Panc1 (cell line): ENCODE measurements at regions not wholly inside any gene's neighbourhood (a gene's known extent, or its start where the extent isn't known, plus 50 kb on each side); places are given as distances from the start of the nearest gene placed in this dataset.
"Not testable (repeated sequence)": the region's sequence is repeated elsewhere in the genome, so short reads cannot be mapped to it uniquely, and the experiment has no call there.

Source experiments
- ATAC-seq: fragments of 200-7000 bp; cut with Tn5 transposase; 2 replicates; pipeline ENCODE4 v1.9.1; 2020; ENCODE audit warnings: mild to moderate bottlenecking, moderate library complexity
- BruUV-seq: library from RNA; stranded (reverse); fragments of 400-500 nt; replicated peaks from 2 replicates; lab custom pipeline; 2021; lab: Mats Ljungman, UMichigan
- CTCF ChIA-PET: fragments of 300-600 bp; sonication (Branson Sonifier 250); formaldehyde crosslinking; loops from one replicate; lab custom pipeline; 2022; ENCODE audit warnings: antibody characterized with exemption; lab: Charles Lee
- POLR2A ChIA-PET: fragments of 300-600 bp; sonication (Branson Sonifier 250); formaldehyde crosslinking; loops from one replicate; lab custom pipeline; 2022; ENCODE audit warnings: antibody characterized with exemption; lab: Charles Lee
- DNase-seq: peaks from one replicate; pipeline ENCODE4 v3.0.0-alpha.2; 2010; ENCODE audit warnings: low read depth, low spot score
- H3K27ac ChIP-seq: 2 replicates; pipeline ENCODE4 v1.5.1; 2011; ENCODE audit warnings: mild to moderate bottlenecking, low read length, inconsistent platforms
- H3K27me3 ChIP-seq: fragments of 200-500 bp; sonication (Bioruptor generic); 2 replicates; pipeline ENCODE4 v1.6.0; 2014; ENCODE audit warnings: low read length, inconsistent platforms; ENCODE audit not compliant: control insufficient read depth, insufficient read depth
- H3K36me3 ChIP-seq: fragments of 200-500 bp; sonication (Bioruptor generic); 2 replicates; pipeline ENCODE4 v1.5.1; 2014; ENCODE audit warnings: inconsistent platforms, mild to moderate bottlenecking, low read length, moderate library complexity; ENCODE audit not compliant: control insufficient read depth, insufficient read depth
- H3K4me1 ChIP-seq: 2 replicates; pipeline ENCODE4 v1.5.1; 2011; ENCODE audit warnings: inconsistent platforms, mild to moderate bottlenecking, low read length, moderate library complexity; ENCODE audit not compliant: control insufficient read depth, insufficient read depth
- H3K4me3 ChIP-seq, 2 experiments: 2 replicates each; pipeline ENCODE4 v1.5.1; 2011 to 2012; ENCODE audit warnings: low read depth in 2 of 2, low read length in 2 of 2, mild to moderate bottlenecking in 2 of 2, inconsistent platforms in 1 of 2, moderate library complexity in 1 of 2
- H3K9me3 ChIP-seq: fragments of 200-500 bp; sonication (Bioruptor generic); 2 replicates; pipeline ENCODE4 v1.5.1; 2014; ENCODE audit warnings: low read depth, mild to moderate bottlenecking, inconsistent platforms, low read length, moderate library complexity; ENCODE audit not compliant: control insufficient read depth, insufficient read depth
- POLR2AphosphoS5 ChIP-seq: IDR thresholded peaks from 2 replicates; pipeline ENCODE4 v1.6.1; 2012; ENCODE audit warnings: mild to moderate bottlenecking, low read depth, low read length, moderate library complexity
- SIN3A ChIP-seq: IDR thresholded peaks from 2 replicates; pipeline ENCODE4 v1.6.1; 2012; ENCODE audit warnings: low read depth, mild to moderate bottlenecking, low read length, moderate library complexity, borderline replicate concordance; ENCODE audit not compliant: insufficient read depth
- TCF7L2 ChIP-seq: IDR thresholded peaks from 2 replicates; pipeline ENCODE4 v1.6.1; 2011; ENCODE audit warnings: mild to moderate bottlenecking, low read depth, low read length, inconsistent platforms
- in situ Hi-C: cut with HindIII; loops from 2 replicates; pipeline ENCODE4 v1.10.0; 2016; ENCODE audit warnings: low sequenced_read_pairs, low pct_unique_long_range_greater_than_20kb
- intact Hi-C: fragments of 100-400 bp; cut with micrococcal nuclease; formaldehyde crosslinking; loops from one replicate; pipeline ENCODE4 v1.10.0; 2022; ENCODE audit not compliant: unreplicated experiment
- TF ChIP-seq, protein P1 (sequence below), 2 experiments: IDR thresholded peaks; 2 replicates each; pipeline ENCODE4 v1.6.1; 2011 to 2012; ENCODE audit warnings: low read depth in 2 of 2, control low read depth in 1 of 2, low read length in 1 of 2, mild to moderate bottlenecking in 1 of 2, moderate library complexity in 1 of 2; ENCODE audit not compliant: insufficient read depth in 1 of 2
- TF ChIP-seq, protein P2 (sequence below): fragments of 450-650 bp; IDR thresholded peaks from 2 replicates; pipeline ENCODE4 v1.5.1; 2017; ENCODE audit warnings: mild to moderate bottlenecking

DNA sequence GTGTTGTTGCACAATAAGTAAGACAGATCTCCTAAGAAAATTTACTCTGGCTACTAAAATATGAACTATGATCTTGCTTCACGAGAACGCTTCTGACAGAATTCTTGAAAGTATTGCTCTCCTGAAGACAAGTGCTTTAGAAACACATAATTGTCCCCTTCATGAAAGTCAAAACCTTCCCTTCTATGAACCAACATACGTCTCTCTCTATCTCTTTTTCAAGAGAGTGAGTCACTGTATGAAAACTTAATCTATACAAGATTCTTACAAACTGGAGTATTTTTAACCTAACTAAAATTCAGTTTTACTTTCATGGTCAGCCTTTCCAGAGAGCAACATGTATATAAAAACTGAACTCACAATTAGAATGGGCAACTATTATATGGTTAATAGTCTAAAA, 688.0 kb upstream of the CTNND2 start:
- CTCF ChIA-PET: no interaction called here
- POLR2A ChIA-PET: no interaction called here
- BruUV-seq: no TSS peak

DNA sequence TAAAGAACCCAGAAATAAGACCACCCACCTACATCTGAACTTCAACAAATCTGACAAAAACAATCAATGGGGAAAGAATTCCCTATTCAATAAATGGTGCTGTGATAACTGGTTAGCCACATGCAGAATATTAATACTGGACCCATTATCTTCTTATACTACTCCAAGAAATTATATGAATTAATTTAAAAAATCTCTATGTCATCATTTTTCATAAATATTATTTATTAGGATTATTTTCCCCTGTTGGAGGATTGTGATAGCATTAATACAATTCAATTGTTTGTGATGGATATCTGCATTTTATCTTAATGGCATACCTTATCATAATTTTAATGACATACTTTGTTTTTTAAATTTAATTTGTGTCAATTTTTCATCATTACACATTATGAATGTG, 682.2 kb upstream of the CTNND2 start:
- CTCF ChIA-PET: no interaction called here
- TF ChIP-seq, protein P1, sequence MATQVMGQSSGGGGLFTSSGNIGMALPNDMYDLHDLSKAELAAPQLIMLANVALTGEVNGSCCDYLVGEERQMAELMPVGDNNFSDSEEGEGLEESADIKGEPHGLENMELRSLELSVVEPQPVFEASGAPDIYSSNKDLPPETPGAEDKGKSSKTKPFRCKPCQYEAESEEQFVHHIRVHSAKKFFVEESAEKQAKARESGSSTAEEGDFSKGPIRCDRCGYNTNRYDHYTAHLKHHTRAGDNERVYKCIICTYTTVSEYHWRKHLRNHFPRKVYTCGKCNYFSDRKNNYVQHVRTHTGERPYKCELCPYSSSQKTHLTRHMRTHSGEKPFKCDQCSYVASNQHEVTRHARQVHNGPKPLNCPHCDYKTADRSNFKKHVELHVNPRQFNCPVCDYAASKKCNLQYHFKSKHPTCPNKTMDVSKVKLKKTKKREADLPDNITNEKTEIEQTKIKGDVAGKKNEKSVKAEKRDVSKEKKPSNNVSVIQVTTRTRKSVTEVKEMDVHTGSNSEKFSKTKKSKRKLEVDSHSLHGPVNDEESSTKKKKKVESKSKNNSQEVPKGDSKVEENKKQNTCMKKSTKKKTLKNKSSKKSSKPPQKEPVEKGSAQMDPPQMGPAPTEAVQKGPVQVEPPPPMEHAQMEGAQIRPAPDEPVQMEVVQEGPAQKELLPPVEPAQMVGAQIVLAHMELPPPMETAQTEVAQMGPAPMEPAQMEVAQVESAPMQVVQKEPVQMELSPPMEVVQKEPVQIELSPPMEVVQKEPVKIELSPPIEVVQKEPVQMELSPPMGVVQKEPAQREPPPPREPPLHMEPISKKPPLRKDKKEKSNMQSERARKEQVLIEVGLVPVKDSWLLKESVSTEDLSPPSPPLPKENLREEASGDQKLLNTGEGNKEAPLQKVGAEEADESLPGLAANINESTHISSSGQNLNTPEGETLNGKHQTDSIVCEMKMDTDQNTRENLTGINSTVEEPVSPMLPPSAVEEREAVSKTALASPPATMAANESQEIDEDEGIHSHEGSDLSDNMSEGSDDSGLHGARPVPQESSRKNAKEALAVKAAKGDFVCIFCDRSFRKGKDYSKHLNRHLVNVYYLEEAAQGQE (IDR thresholded peaks at IDR 0.05; ENCODE audit: insufficient read depth in 1 of 2, low read depth in 2 of 2, low read length in 1 of 2): no peak
- TF ChIP-seq SIN3A (no peak), POLR2AphosphoS5 (no peak), TCF7L2 (no peak)
- TF ChIP-seq, protein P2, sequence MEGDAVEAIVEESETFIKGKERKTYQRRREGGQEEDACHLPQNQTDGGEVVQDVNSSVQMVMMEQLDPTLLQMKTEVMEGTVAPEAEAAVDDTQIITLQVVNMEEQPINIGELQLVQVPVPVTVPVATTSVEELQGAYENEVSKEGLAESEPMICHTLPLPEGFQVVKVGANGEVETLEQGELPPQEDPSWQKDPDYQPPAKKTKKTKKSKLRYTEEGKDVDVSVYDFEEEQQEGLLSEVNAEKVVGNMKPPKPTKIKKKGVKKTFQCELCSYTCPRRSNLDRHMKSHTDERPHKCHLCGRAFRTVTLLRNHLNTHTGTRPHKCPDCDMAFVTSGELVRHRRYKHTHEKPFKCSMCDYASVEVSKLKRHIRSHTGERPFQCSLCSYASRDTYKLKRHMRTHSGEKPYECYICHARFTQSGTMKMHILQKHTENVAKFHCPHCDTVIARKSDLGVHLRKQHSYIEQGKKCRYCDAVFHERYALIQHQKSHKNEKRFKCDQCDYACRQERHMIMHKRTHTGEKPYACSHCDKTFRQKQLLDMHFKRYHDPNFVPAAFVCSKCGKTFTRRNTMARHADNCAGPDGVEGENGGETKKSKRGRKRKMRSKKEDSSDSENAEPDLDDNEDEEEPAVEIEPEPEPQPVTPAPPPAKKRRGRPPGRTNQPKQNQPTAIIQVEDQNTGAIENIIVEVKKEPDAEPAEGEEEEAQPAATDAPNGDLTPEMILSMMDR: no peak

More for the DNA sequence above, 688.0 kb upstream of the CTNND2 start:
- no peak for TF ChIP-seq SIN3A
- TF ChIP-seq, protein P2: no peak
- no peak for TF ChIP-seq TCF7L2
- no peak for TF ChIP-seq POLR2AphosphoS5
- TF ChIP-seq, protein P1 (IDR thresholded peaks at IDR 0.05; ENCODE audit: insufficient read depth in 1 of 2, low read depth in 2 of 2, low read length in 1 of 2): no peak
- Histone ChIP-seq H3K9me3 (no peaks in the 10 kb centered on the region), H3K36me3 (no peaks in the 10 kb centered on the region), H3K4me3 (no peak overlapping the region), H3K27ac (no peak overlapping the region), H3K4me1 (no peaks in the 10 kb centered on the region), H3K27me3 (no peaks in the 10 kb centered on the region)
- intact Hi-C loops: no loop called here
- DNase-seq: no peak
- in situ Hi-C loops: no loop called here
- ATAC-seq: no peak

DNA sequence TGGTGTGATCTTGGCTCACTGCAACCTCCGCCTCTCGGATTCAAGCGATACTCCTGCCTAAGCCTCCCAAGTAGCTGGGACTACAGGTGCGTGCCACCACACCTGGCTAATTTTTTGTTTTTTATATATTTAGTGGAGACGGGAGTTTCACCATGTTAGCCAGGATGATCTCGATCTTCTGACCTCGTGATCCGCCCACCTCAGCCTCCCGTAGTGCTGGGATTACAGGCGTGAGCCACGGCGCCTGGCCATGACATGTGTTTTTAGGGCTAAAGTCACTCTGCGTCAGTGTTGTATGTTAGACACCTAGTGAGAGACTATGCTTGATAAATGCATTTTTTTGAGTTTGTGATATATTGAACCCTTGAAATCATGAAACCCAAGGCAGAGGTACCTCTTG, 674.6 kb upstream of the CTNND2 start:
- H3K27me3 ChIP-seq, POLR2A ChIA-PET, BruUV-seq: not testable (repeated sequence)

More for the DNA sequence above, 682.2 kb upstream of the CTNND2 start:
- H3K4me1 ChIP-seq: no peaks in the 10 kb centered on the region
- no peak overlapping the region for H3K4me3 ChIP-seq
- no peak for DNase-seq
- no peaks in the 10 kb centered on the region for H3K27me3 ChIP-seq
- POLR2A ChIA-PET: interaction anchor here (0.6 kb wide), 1 partner anchor 88 kb away, joined by 6 read pairs; no protein-coding TSS in a partner anchor
- intact Hi-C loops (no loop called here), in situ Hi-C loops (no loop called here)
- H3K9me3 ChIP-seq: 0 out of 2 replicates have a peak, but pooled peaks cover 2% of the 10 kb centered on the region
- no peak overlapping the region for H3K27ac ChIP-seq
- BruUV-seq: no TSS peak
- no peak for ATAC-seq
- H3K36me3 ChIP-seq: no peaks in the 10 kb centered on the region

DNA sequence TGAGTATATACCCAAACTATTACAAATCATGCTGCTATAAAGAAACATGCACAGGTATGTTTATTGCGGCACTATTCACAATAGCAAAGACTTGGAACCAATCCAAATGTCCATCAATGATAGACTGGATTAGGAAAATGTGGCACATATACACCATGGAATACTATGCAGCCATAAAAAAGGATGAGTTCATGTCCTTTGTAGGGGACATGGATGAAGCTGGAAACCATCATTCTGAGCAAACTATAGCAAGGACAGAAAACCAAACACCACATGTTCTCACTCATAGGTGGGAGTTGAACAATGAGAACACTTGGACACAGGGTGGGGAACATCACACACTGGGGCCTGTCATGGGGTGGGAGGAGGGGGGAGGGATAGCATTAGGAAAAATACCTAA, 672.7 kb upstream of the CTNND2 start:
- in situ Hi-C loops, ATAC-seq, H3K36me3 ChIP-seq: not testable (repeated sequence)

More for the DNA sequence above, 674.6 kb upstream of the CTNND2 start:
- intact Hi-C loops, DNase-seq, H3K36me3 ChIP-seq, H3K4me1 ChIP-seq, CTCF ChIA-PET, in situ Hi-C loops, ATAC-seq, H3K27ac ChIP-seq, H3K9me3 ChIP-seq, H3K4me3 ChIP-seq: not testable (repeated sequence)

More for the DNA sequence above, 672.7 kb upstream of the CTNND2 start:
- CTCF ChIA-PET, H3K9me3 ChIP-seq, H3K27me3 ChIP-seq, DNase-seq, H3K27ac ChIP-seq, H3K4me3 ChIP-seq, intact Hi-C loops, BruUV-seq, POLR2A ChIA-PET, H3K4me1 ChIP-seq: not testable (repeated sequence)
